HG02884 (cell line): ENCODE measurements at regions not wholly inside any gene's neighbourhood (a gene's known extent, or its start where the extent isn't known, plus 50 kb on each side); places are given as distances from the start of the nearest gene placed in this dataset.

Experiments used
- ATAC-seq: cut with Tn5 transposase; IDR thresholded peaks from one replicate; pipeline ENCODE4 v1.9.1; 2021; ENCODE audit warnings: mild to moderate bottlenecking, moderate library complexity; ENCODE audit not compliant: unreplicated experiment

- no peak for ATAC-seq
These were observed 104.5 kb upstream of the B3GAT1 start for GRCh38 chr11:134516529-134516928.

GRCh38 chr11:134515081-134515960 lies 103.3 kb upstream of the B3GAT1 start:
- ATAC-seq, result no peak

DNA sequence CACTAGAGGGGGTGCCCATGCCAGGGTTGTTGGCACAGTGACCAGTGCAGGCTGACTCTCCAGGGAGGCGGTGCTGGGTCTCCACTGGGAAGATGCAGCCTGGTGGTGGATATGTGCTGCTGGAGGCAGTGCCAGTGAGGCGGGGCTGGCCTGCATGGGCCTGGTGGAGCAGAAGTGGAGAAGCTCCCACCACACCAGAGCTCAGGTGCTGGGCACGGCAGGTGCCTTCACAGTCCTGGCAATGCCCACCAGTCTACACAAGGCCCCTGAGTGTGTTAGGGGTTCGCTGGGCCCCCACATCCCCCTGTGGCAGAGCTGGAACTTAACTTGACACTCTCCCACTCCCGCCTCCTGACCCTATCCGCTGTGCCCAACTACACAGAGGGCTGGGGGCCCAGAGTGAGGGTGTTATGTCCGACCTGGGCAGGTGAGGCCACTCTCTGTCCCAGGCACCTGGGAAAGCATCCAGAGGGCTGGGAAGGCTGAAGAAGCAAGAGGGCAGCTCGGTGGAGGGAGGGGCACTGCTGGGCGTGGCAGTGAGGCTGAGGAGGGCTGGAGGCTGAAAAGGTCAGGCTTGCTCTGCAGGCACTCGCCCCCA lies 102.4 kb upstream of the B3GAT1 start:
- ATAC-seq, result no peak

GRCh38 chr11:134513585-134514120 lies 101.6 kb upstream of the B3GAT1 start:
- no peak for ATAC-seq

GRCh38 chr11:134512571-134513538 lies 100.8 kb upstream of the B3GAT1 start:
- ATAC-seq, result no peak

GRCh38 chr11:134512061-134512460 lies 100.0 kb upstream of the B3GAT1 start:
- ATAC-seq, result no peak

GRCh38 chr11:134511255-134511654 lies 99.2 kb upstream of the B3GAT1 start:
- ATAC-seq, result no peak

DNA sequence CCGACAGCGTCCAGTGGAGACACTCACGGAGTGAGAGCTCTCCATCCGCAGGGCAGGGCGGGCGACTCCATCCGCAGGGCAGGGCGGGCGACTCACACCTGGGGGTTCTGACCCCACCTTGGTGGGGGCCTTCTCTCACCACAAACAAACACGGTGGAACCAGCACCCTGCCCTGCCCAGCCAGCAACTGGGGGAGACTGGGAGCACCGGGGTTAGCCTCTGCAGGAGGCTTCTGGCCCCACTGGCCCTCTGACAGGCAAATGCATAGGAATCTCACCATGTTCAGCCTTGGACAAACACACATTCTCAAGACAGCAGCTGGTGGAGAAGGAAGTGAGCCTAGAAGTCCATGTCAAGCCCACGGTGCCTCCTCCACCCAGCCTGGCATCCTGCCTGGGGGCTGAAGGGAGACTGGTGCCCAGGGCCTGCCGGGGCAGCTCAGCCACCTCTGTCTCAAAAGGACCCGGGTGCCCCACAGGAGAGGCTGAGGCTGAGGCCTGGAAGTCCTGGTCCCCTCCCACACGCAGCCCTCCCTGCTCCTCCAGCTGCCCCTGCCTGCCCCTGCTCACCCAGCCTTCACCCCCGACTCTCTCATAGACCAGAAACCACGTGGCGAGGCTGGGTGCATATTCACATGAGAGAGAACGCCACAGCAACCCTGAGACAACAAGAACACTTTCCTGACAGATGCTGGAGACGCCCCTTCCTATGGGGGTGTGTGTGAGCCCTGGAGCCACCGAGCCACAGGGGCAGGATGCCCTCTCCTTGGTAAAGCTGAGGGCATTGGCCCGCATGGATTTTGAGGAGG lies 98.4 kb upstream of the B3GAT1 start:
- no peak for ATAC-seq

DNA sequence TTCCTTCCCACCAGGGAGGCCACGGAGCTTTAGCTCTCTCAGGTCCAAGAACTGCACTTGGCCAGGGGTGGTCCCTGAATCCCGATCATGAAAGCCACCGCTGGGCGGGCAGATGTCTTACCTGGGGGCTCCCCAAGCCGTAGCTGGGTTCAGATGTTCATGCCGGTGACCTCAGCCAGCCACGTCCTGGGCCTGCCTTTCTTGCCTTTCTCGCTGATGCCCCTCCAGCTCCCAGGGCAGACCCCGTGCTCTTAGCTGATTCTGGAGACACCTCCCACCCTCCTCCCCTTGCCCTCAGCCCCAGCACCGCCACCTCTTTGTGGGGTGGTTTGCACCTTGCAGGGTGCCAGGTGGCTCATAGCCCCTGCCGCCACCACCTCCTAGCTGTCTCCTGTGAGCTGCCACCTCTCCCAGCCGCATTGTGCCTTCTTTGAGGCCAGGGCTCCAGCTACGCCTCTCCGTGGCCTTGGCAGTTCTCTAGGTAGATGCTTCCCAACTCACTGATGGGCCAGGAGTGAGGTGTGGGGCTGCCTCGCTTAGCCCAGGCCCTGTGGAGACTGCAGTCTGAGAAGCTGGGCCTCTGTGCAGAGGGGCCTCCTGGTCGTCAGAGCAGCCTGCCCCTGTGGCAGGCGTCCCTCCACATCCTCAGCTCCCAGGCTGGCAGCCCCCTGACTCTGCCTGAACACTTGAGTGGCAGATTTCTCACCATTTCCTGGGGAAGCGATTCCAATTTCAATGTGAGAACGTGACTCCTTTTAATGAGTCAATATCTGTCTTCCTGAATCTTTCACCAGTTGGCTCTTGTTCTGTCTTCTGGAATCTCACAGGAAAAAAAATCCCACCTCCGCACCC lies 97.6 kb upstream of the B3GAT1 start:
- ATAC-seq, result no peak

DNA sequence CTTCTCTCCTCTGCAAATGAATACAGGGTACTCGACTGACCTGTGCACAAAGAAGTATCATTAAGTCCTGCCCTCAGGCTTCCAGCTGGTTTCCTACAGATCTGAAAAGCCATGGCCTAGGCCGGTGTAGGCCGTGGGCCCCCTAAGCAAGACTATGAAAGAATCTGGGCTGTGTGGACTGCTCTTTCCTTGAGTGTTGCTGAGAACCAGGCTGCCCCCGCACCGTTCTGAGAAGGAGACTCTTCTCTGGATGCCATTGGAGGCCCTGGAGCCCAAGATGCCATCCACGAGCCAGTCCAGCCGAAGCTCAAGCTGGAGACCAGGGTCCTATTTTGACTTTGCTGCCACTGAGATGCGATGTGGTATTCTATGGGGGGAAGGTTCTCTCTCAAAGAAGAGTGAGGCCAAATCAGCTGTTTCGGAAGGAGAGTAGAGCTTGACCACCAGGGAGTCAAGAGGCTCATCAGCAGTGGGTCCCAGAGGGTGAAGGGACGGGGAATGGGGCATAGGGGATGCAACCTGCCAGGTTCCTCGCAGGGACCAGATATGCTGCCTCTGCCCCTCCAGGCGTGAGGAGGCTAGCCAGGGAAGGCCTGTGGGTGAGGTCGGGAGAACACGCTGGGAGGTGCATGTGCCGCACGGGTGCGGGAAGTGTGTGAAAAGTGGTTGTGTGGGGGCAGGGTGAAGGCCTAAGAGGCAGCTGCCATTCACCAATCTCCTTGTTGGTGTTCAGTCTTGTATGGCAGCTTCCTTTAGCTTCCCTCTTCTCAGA lies 96.4 kb upstream of the B3GAT1 start:
- no peak for ATAC-seq

DNA sequence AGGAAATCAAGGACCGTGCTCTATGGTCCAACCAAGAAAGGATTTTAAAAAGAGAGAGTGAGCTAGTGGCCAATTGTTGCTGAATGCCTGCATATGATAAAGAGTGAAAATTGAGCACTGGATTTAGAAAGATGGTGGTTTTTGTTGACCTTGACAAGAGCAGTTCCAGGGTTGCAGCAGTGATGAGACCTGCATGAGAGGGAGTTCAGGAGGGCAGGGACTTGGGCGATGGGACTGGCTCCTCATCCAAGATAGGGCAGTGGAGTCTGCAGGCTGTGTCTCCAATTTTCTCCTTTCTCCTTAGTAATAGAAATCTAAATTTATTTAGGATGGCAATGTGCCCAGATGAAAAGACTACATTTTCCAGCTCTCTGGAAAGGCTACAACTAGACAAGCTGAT lies 94.0 kb upstream of the B3GAT1 start:
- no peak for ATAC-seq

- ATAC-seq, result no peak
These were observed 93.1 kb upstream of the B3GAT1 start for GRCh38 chr11:134505125-134505524.

- no peak for ATAC-seq
These were observed 92.3 kb upstream of the B3GAT1 start for GRCh38 chr11:134504146-134504905.

DNA sequence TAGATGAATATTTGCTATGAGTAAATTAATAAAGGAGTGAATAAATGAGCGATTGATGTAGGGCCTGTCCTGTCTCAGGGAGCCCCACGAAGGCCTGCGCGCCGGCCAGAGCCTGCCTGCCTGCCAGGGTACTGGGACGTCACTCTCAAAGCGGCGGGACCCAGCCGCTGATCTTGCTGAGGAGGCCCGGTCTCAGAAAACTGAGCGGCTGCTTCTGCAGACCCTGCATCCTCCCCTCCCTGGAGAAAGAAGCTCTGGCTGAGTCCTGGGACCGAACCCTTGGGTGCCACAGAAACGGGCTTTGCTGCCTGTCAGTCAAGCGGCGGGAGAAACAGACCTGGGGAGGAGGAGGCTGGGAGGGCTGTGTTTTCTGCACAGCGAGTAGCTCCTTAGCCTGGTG lies 91.6 kb upstream of the B3GAT1 start:
- no peak for ATAC-seq

DNA sequence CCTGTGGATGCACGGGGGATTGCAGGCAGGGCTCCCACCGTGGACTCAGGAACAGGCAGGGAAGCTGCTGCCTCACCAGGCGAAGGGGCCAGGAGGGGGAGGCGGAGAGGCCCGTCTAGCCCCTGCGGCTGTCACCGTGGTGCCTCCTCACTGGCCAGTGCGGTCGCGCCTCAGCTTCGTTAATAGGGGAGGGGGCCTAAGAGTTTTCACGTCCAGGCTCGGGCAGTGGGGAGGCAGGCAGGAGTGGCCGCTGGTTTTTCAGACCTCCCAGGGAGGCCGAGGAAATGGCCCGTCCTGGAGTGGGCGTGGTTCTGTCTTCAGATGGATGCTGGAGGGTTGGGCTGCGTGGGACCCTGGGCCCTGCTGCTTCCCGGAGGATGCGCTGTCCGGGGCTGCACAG lies 91.1 kb upstream of the B3GAT1 start:
- no peak for ATAC-seq

GRCh38 chr11:134502153-134502550 lies 90.1 kb upstream of the B3GAT1 start:
- no peak for ATAC-seq

- no peak for ATAC-seq
These were observed 89.5 kb upstream of the B3GAT1 start for GRCh38 chr11:134501406-134502152.
